ENCODE measurements at regions not wholly inside any gene's neighbourhood (a gene's known extent, or its start where the extent isn't known, plus 50 kb on each side); places are given as distances from the start of the nearest gene placed in this dataset.

GRCh38 chr10:44607116-44607515 lies 222.2 kb upstream of the CXCL12 start:
- TF ChIP-seq CTCF (IDR thresholded peaks at IDR 0.05) (no peak), POLR2A (IDR thresholded peaks at IDR 0.05) (no peak)

Data from esophagus squamous epithelium (tissue), 4 donors.